HTR-8/SVneo (cell line): ENCODE measurements at regions not wholly inside any gene's neighbourhood (a gene's known extent, or its start where the extent isn't known, plus 50 kb on each side); places are given as distances from the start of the nearest gene placed in this dataset.
A peak's percentile ranks its signal among the peaks of the same experiment; 100 is the strongest.
"Not testable (repeated sequence)": the region's sequence is repeated elsewhere in the genome, so short reads cannot be mapped to it uniquely, and the experiment has no call there.

Experiments used
- DNase-seq: peaks from one replicate; pipeline ENCODE4 v3.0.0; 2011; ENCODE audit warnings: low spot score, mixed read lengths; ENCODE audit not compliant: insufficient read length
- FAIRE-seq: peaks from 2 replicates; lab custom pipeline; 2011; peaks lifted over from hg19 to GRCh38; lab: Jason Lieb, UNC

- DNase-seq (no peak), FAIRE-seq (no peak)
These were observed 668.4 kb downstream of the C6orf118 start for GRCh38 chr6:164640956-164641355.

- no peak for FAIRE-seq
These were observed 681.0 kb downstream of the C6orf118 start for GRCh38 chr6:164628302-164628931.

GRCh38 chr6:164616917-164617524 lies 692.4 kb downstream of the C6orf118 start:
- no peak for FAIRE-seq
- DNase-seq, result no peak

More at GRCh38 chr6:164628302-164628931, 681.0 kb downstream of the C6orf118 start:
- DNase-seq, result no peak

GRCh38 chr6:164612751-164613150 lies 696.7 kb downstream of the C6orf118 start:
- FAIRE-seq (no peak), DNase-seq (no peak)

- peak; percentile 72 for FAIRE-seq
- DNase-seq, result not testable (repeated sequence)
These were observed 698.5 kb downstream of the C6orf118 start for GRCh38 chr6:164610859-164611258.

GRCh38 chr6:164602415-164602814 lies 707.0 kb downstream of the C6orf118 start:
- not testable (repeated sequence) for DNase-seq, FAIRE-seq

GRCh38 chr6:164581563-164581962 lies 727.8 kb downstream of the C6orf118 start:
- DNase-seq, result no peak
- no peak for FAIRE-seq

- no peak for DNase-seq
- no peak for FAIRE-seq
These were observed 730.4 kb downstream of the C6orf118 start for GRCh38 chr6:164579035-164579434.

- no peak for FAIRE-seq
- no peak for DNase-seq
These were observed 730.8 kb downstream of the C6orf118 start for GRCh38 chr6:164578616-164579015.

- FAIRE-seq (no peak), DNase-seq (no peak)
These were observed 738.6 kb downstream of the C6orf118 start for GRCh38 chr6:164570801-164571200.

GRCh38 chr6:164569509-164569908 lies 739.9 kb downstream of the C6orf118 start:
- no peak for DNase-seq
- no peak for FAIRE-seq

- FAIRE-seq, result no peak
- no peak for DNase-seq
These were observed 745.5 kb downstream of the C6orf118 start for GRCh38 chr6:164563924-164564323.

GRCh38 chr6:164561656-164562055 lies 747.7 kb downstream of the C6orf118 start:
- FAIRE-seq, result no peak
- DNase-seq, result no peak

- DNase-seq (no peak), FAIRE-seq (no peak)
These were observed 754.5 kb downstream of the C6orf118 start for GRCh38 chr6:164554700-164555476.

GRCh38 chr6:164554226-164554625 lies 755.2 kb downstream of the C6orf118 start:
- DNase-seq (no peak), FAIRE-seq (no peak)

- FAIRE-seq (no peak), DNase-seq (no peak)
These were observed 757.7 kb downstream of the C6orf118 start for GRCh38 chr6:164551706-164552105.

- no peak for DNase-seq
- no peak for FAIRE-seq
These were observed 762.3 kb downstream of the C6orf118 start for GRCh38 chr6:164547076-164547475.

GRCh38 chr6:164546263-164546662 lies 763.1 kb downstream of the C6orf118 start:
- DNase-seq (no peak), FAIRE-seq (no peak)

- FAIRE-seq (no peak), DNase-seq (no peak)
These were observed 775.2 kb downstream of the C6orf118 start for GRCh38 chr6:164534070-164534766.

- DNase-seq (no peak), FAIRE-seq (no peak)
These were observed 776.4 kb downstream of the C6orf118 start for GRCh38 chr6:164533045-164533362.
